NCI-H82 (cell line): ENCODE measurements at regions not wholly inside any gene's neighbourhood (a gene's known extent, or its start where the extent isn't known, plus 50 kb on each side); places are given as distances from the start of the nearest gene placed in this dataset.

Experiments used
- DNase-seq: peaks from one replicate; lab custom pipeline; 2025; lab: John Stamatoyannopoulos, UW

GRCh38 chr13:74200081-74200480 lies 65.9 kb upstream of the KLF12 start:
- DNase-seq = peak; percentile 31

- no peak for DNase-seq
Measured at GRCh38 chr13:74197677-74198429, 63.6 kb upstream of the KLF12 start.

GRCh38 chr13:74194846-74195245 lies 60.6 kb upstream of the KLF12 start:
- peak; percentile 10 for DNase-seq

- no peak for DNase-seq
Measured at GRCh38 chr13:74193391-74193790, 59.2 kb upstream of the KLF12 start.

- DNase-seq = no peak
Measured at GRCh38 chr13:74191410-74191809, 57.2 kb upstream of the KLF12 start.

- no peak for DNase-seq
Measured at GRCh38 chr13:74190999-74191398, 56.8 kb upstream of the KLF12 start.

GRCh38 chr13:74187564-74187963 lies 53.4 kb upstream of the KLF12 start:
- no peak for DNase-seq

- no peak for DNase-seq
Measured at GRCh38 chr13:74184283-74184682, 50.1 kb upstream of the KLF12 start.
